Subcutaneous abdominal adipose tissue (tissue), 5 donors: ENCODE measurements at regions not wholly inside any gene's neighbourhood (a gene's known extent, or its start where the extent isn't known, plus 50 kb on each side); places are given as distances from the start of the nearest gene placed in this dataset.

ENCODE experiments used
- H3K27ac ChIP-seq: one replicate; pipeline ENCODE4 v1.7.0; 2013; ENCODE audit warnings: low read depth, mild to moderate bottlenecking, inconsistent platforms, low read length, moderate library complexity
- H3K27me3 ChIP-seq, 5 donors: one replicate each; pipeline ENCODE4 v1.7.0; 2013; ENCODE audit warnings: low read length in 5 of 5, inconsistent platforms in 1 of 5; ENCODE audit not compliant: control insufficient read depth in 5 of 5, insufficient read depth in 4 of 5
- H3K36me3 ChIP-seq, 5 donors: one replicate each; pipeline ENCODE4 v1.7.0; 2013; ENCODE audit warnings: low read length in 5 of 5; ENCODE audit not compliant: control insufficient read depth in 5 of 5, insufficient read depth in 5 of 5
- H3K4me1 ChIP-seq, 5 donors: one replicate each; pipeline ENCODE4 v1.7.0; 2013; ENCODE audit warnings: low read length in 5 of 5, mild to moderate bottlenecking in 3 of 5, moderate library complexity in 1 of 5; ENCODE audit not compliant: control insufficient read depth in 5 of 5, insufficient read depth in 5 of 5
- H3K4me3 ChIP-seq, 5 donors: one replicate each; pipeline ENCODE4 v1.7.0; 2013; ENCODE audit warnings: low read length in 5 of 5, low read depth in 1 of 5
- H3K9ac ChIP-seq, 5 donors: one replicate each; pipeline ENCODE4 v1.7.0; 2013; ENCODE audit warnings: low read length in 5 of 5, mild to moderate bottlenecking in 4 of 5, moderate library complexity in 3 of 5
- H3K9me3 ChIP-seq, 5 donors: one replicate each; pipeline ENCODE4 v1.7.0; 2013; ENCODE audit warnings: low read length in 5 of 5; ENCODE audit not compliant: control insufficient read depth in 5 of 5
- donor health status: healthy.
- donor health status: healthy.
- donor health status: healthy.
- donor health status: healthy.
- donor health status: healthy.

DNA sequence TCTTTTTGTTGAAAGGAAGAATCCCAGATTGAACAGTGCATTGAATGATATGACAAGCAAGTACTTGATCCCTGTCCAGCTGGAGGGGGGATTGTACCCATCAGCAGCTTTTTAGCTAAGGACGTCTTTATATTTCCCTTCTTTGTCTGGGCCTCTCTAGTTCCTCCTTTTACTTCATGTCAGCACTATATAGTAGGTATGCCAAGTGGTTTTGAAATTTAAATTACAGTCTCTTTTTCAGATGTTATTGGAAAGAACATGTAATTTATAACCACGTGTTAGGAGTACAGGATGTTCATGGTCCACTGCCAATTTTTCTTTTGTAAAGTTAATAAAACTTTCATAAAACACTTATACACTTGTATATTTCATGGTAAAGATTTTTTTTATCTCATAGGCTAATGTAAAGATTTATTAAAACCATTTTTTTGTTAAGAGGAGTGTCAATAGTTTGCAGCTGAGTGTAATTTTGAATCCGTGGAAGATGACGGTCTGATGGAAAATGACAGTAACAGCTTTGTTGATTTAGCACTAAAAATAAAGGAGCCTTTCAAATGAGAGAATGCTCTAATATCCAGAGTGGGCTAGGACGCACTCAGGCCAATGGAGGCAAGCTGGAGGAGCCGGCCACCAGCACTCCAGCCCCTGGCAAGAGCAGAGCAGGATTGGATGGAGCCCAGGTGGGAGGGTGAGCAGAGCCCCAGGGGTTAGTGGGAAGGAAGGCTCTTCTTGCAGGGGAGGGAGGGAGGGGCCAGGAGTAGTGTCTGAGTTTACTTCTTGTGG is 488.3 kb downstream of the INSC start:
- H3K27me3 ChIP-seq: no peaks in the 10 kb centered on the region
- peaks cover 0 to 7% (median 0%) of the 10 kb centered on the region in 5 donors for H3K9me3 ChIP-seq
- H3K9ac ChIP-seq: no peak overlapping the region
- peaks cover 0 to 28% (median 19%) of the 10 kb centered on the region in 5 donors for H3K4me1 ChIP-seq
- no peak overlapping the region for H3K27ac ChIP-seq
- no peak overlapping the region for H3K4me3 ChIP-seq
- no peaks in the 10 kb centered on the region for H3K36me3 ChIP-seq

DNA sequence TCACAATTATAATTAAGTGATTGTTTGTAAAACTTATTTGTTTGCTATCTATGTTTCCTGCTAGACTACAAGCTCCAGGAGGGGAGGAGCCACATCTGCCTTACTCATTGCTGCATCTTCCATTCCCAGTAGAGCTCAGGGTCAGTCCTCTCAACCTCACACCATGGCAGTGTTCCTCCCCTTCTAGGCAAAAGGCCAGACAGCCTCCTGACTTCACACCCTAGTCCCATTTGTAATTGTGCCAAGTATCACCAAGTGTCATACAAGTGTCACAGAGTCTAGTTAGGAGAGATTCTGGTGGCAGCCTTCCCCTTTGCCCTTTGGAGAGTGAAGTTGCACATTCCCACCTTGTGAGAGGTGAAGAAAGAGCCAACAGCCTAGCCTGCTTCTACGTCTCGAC is 490.4 kb downstream of the INSC start:
- no peak overlapping the region for H3K27ac ChIP-seq
- peaks cover 0 to 30% (median 19%) of the 10 kb centered on the region in 5 donors for H3K4me1 ChIP-seq
- no peak overlapping the region for H3K9ac ChIP-seq
- no peaks in the 10 kb centered on the region for H3K36me3 ChIP-seq
- H3K4me3 ChIP-seq: no peak overlapping the region
- H3K9me3 ChIP-seq: peaks cover 0 to 7% (median 0%) of the 10 kb centered on the region in 5 donors
- no peaks in the 10 kb centered on the region for H3K27me3 ChIP-seq

DNA sequence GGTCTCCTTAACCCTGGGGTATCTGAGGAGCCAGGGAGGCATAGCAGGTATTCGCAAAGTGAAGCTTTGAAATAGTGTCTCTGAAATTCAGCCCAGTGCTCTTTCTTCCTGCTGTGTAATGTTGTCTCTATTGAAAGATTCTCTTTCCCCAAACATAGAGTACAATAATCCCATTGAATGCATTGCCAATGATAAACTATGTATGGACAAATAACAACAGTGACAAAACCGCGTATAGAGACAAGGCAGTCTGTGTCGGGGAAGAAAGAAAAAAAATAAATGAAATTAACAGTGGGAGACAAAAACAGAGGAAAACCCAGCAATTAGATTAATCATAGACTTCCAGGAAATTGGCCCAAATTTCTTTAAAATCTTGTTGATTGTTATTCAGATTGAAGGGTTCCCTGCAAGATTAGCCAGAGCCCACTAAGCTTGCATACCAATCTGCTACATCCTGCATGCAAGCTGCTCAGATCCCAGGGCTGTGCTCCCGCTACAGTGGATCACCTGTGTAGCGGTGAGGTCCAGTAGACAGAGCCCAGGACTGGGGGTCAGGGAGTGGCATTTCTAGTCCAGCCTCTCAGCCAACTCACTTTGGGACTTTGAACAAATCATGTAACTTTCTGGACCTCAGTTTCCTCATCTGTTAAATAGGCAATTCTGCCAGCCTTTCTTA is 492.8 kb downstream of the INSC start:
- no peaks in the 10 kb centered on the region for H3K27me3 ChIP-seq
- H3K9ac ChIP-seq: no peak overlapping the region
- peaks cover 0 to 7% (median 0%) of the 10 kb centered on the region in 5 donors for H3K9me3 ChIP-seq
- peaks cover 0 to 26% (median 17%) of the 10 kb centered on the region in 5 donors for H3K4me1 ChIP-seq
- no peak overlapping the region for H3K27ac ChIP-seq
- no peak overlapping the region for H3K4me3 ChIP-seq
- H3K36me3 ChIP-seq: no peaks in the 10 kb centered on the region

- no peaks in the 10 kb centered on the region for H3K27me3 ChIP-seq
- no peak overlapping the region for H3K9ac ChIP-seq
- H3K4me3 ChIP-seq: no peak overlapping the region
- H3K27ac ChIP-seq: no peak overlapping the region
- H3K9me3 ChIP-seq: peaks cover 0 to 7% (median 0%) of the 10 kb centered on the region in 5 donors
- no peaks in the 10 kb centered on the region for H3K36me3 ChIP-seq
- peaks cover 0 to 17% (median 8%) of the 10 kb centered on the region in 5 donors for H3K4me1 ChIP-seq
Measured at GRCh38 chr11:15609445-15609844, 494.7 kb downstream of the INSC start.

DNA sequence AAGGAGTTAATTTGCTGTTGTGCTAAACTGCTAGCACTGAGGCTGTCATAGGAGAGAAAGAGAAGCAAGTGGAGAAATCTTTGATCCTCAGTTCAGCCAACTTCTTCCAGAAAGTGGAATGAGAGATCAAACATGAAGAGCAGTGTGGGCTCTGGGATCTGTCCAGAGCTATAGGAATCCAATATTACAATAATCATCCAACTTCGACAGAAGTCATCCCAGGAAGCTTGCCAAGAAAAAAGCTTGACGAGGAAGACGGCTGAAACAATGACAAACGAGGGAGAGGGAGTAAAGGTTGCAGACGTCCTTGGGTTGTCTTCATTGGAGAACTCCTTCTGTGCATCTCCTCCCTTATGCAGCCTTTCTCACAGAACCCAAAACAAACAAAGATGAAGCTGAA is 496.2 kb downstream of the INSC start:
- Histone ChIP-seq H3K4me3 (no peak overlapping the region), H3K9me3 (peaks cover 0 to 3% (median 0%) of the 10 kb centered on the region in 5 donors), H3K27me3 (no peaks in the 10 kb centered on the region), H3K36me3 (no peaks in the 10 kb centered on the region), H3K9ac (no peak overlapping the region), H3K27ac (no peak overlapping the region), H3K4me1 (peaks cover 0 to 6% (median 0%) of the 10 kb centered on the region in 5 donors)

GRCh38 chr11:15613251-15613650 is 498.5 kb downstream of the INSC start:
- H3K9ac ChIP-seq: no peak overlapping the region

DNA sequence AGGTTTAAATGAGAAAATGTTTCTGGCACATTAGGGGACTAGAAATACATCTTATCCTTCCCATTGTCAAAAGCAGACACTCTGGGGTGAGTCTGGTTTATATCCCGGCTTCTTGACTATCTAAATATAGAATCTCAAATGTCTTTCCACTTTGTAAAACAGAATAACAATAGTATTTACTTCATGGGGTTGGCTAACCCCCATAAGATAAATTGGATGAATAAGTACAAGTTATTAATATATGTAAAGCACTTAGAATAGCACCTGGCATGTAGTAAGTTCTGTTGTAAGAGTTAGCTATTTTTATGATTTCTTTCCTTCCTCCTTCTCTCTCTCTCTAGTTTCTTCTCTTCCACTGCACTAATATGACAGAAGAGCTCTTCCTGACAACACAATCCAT is 499.1 kb downstream of the INSC start:
- no peaks in the 10 kb centered on the region for H3K4me1 ChIP-seq

More at GRCh38 chr11:15613251-15613650, 498.5 kb downstream of the INSC start:
- no peak overlapping the region for H3K4me3 ChIP-seq
- H3K4me1 ChIP-seq: no peaks in the 10 kb centered on the region
- H3K27me3 ChIP-seq: no peaks in the 10 kb centered on the region
- peaks cover 0 to 3% (median 0%) of the 10 kb centered on the region in 5 donors for H3K9me3 ChIP-seq
- H3K36me3 ChIP-seq: no peaks in the 10 kb centered on the region
- no peak overlapping the region for H3K27ac ChIP-seq

GRCh38 chr11:15615398-15616096 is 500.8 kb downstream of the INSC start:
- H3K9ac ChIP-seq: no peak overlapping the region
- H3K36me3 ChIP-seq: no peaks in the 10 kb centered on the region
- no peaks in the 10 kb centered on the region for H3K9me3 ChIP-seq
- H3K27ac ChIP-seq: no peak overlapping the region
- H3K4me3 ChIP-seq: no peak overlapping the region
- H3K4me1 ChIP-seq: no peaks in the 10 kb centered on the region
- H3K27me3 ChIP-seq: no peaks in the 10 kb centered on the region

More for the DNA sequence above, 499.1 kb downstream of the INSC start:
- peaks cover 0 to 3% (median 0%) of the 10 kb centered on the region in 5 donors for H3K9me3 ChIP-seq
- H3K27ac ChIP-seq: no peak overlapping the region
- no peak overlapping the region for H3K9ac ChIP-seq
- no peaks in the 10 kb centered on the region for H3K36me3 ChIP-seq
- no peak overlapping the region for H3K4me3 ChIP-seq
- no peaks in the 10 kb centered on the region for H3K27me3 ChIP-seq

GRCh38 chr11:15616130-15617105 is 501.7 kb downstream of the INSC start:
- H3K9ac ChIP-seq: no peak overlapping the region
- H3K27ac ChIP-seq: no peak overlapping the region
- no peaks in the 10 kb centered on the region for H3K4me1 ChIP-seq
- H3K4me3 ChIP-seq: no peak overlapping the region
- peaks cover 0 to under 1% (median 0%) of the 10 kb centered on the region in 5 donors for H3K27me3 ChIP-seq
- no peaks in the 10 kb centered on the region for H3K9me3 ChIP-seq
- no peaks in the 10 kb centered on the region for H3K36me3 ChIP-seq
